ENCODE measurements at regions not wholly inside any gene's neighbourhood (a gene's known extent, or its start where the extent isn't known, plus 50 kb on each side); places are given as distances from the start of the nearest gene placed in this dataset.

DNA sequence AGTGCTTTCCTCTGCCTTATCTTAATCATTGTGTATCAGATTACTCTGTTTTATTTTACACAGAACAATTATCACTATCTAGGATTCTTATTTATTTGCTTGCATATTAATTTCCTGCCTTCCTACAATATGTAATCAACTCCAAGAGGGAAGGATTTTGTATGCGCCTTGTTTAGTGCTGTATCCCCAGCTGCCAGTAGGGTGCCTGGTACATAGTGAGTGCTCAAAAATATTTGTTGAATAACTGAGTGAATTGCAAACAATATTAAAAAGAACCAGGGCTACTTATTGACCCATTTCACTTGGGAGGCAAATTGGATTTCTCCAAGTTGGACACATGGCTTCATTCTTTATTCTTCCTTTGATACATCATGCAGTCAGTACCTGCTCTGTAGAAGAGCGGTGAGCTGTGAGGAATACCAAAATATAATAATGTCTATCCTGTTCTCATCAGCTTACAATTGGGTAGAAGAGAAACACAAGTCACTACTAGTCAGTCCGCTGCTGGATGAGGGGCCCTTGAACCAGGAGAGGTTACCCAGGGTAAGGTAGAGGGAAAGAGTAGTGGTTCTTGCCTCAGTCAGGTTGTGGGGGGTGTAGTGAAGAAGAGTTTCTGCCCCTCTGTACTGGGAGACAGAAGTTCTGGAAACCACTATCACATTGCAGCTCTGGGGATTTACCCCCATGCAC is 233.9 kb upstream of the ZBTB20 start:
- H3K27ac Mint-ChIP-seq: no peak overlapping the region
- no peak for ATAC-seq
- DNase-seq: no peak
- no peaks in the 10 kb centered on the region for H3K27me3 Mint-ChIP-seq
- no peaks in the 10 kb centered on the region for H3K36me3 Mint-ChIP-seq (ENCODE audit: low read depth)
- H3K9me3 Mint-ChIP-seq: no peaks in the 10 kb centered on the region
- no peak overlapping the region for H3K4me3 Mint-ChIP-seq
- no peaks in the 10 kb centered on the region for H3K4me1 Mint-ChIP-seq

DNA sequence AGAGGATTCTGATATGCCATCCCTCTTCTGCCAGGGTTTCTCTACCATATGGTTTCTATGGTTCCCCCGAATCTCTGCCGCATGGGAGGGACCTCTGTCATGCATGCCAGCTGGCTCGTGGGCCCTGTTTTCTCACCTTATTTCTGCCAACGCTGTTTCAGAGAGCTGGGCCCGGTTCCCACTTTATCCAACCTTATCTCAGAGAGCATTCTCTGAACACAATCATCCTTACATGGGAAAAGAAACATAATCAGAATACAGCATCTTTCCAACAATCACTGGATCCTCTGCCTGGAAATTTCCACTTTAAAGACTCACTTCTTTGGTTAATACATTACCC is 234.5 kb upstream of the ZBTB20 start:
- H3K9me3 Mint-ChIP-seq: no peaks in the 10 kb centered on the region
- H3K27me3 Mint-ChIP-seq: no peaks in the 10 kb centered on the region
- H3K4me1 Mint-ChIP-seq: no peaks in the 10 kb centered on the region
- H3K4me3 Mint-ChIP-seq: no peak overlapping the region
- no peaks in the 10 kb centered on the region for H3K36me3 Mint-ChIP-seq (ENCODE audit: low read depth)
- DNase-seq (no peak), ATAC-seq (no peak)
- no peak overlapping the region for H3K27ac Mint-ChIP-seq

GRCh38 chr3:115381931-115382330 is 234.8 kb upstream of the ZBTB20 start:
- H3K27ac Mint-ChIP-seq: no peak overlapping the region
- no peaks in the 10 kb centered on the region for H3K9me3 Mint-ChIP-seq
- no peak overlapping the region for H3K4me3 Mint-ChIP-seq
- no peaks in the 10 kb centered on the region for H3K36me3 Mint-ChIP-seq (ENCODE audit: low read depth)
- DNase-seq: no peak
- H3K27me3 Mint-ChIP-seq: no peaks in the 10 kb centered on the region
- no peak for ATAC-seq
- H3K4me1 Mint-ChIP-seq: no peaks in the 10 kb centered on the region

- no peak for ATAC-seq
- DNase-seq: no peak
- H3K4me1 Mint-ChIP-seq: no peaks in the 10 kb centered on the region
- H3K36me3 Mint-ChIP-seq (ENCODE audit: low read depth): no peaks in the 10 kb centered on the region
- no peaks in the 10 kb centered on the region for H3K9me3 Mint-ChIP-seq
- H3K27me3 Mint-ChIP-seq: no peaks in the 10 kb centered on the region
- H3K27ac Mint-ChIP-seq: no peak overlapping the region
- H3K4me3 Mint-ChIP-seq: no peak overlapping the region
These were observed 237.3 kb upstream of the ZBTB20 start for GRCh38 chr3:115384381-115384780.

DNA sequence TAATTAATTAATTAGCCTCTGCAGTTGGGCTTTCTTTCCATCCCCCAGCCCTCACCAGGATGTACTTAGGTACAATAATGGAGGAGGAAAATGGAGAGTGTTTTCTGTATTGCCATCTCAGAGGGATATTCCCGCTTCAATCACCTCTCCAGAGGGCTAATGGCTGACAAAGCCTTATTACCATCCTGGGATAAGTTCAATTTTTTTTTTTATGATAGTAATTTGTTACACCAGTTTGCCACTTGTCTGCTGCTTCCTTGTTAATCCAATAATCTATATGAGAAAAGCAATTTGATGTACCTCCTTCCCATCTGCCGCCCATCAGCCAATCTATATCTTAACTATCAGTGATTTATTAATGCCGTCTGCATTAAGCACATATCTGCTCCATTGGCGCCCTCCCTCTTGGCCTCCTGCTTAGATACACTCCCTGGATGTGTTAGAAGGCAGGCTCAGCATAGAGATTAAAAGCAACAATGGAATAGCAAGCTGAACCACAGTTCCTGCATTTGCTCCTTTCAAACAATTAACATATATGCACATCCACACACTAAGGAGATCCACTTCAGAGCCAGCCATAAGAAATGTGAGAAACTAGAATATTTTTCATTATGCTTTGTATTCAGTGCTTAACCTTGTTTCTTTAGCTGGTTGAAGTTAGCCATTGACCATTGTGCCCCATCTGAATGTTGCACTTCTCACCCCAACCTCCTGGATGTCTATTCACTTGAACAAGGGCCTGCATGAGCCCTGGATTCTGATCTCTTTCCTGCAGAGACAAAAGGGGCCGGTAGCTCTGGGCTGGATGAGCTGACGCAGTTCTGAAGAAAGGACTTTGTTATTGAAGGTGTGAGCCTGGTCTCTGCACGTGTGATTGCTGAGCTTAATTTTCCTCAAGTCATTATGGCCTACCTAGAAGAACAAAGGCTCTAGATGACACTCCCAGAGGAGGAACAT is 237.3 kb upstream of the GAP43 start:
- Mint-ChIP-seq H3K36me3 (ENCODE audit: low read depth) (no peaks in the 10 kb centered on the region), H3K4me1 (no peaks in the 10 kb centered on the region), H3K9me3 (no peaks in the 10 kb centered on the region), H3K27ac (no peak overlapping the region), H3K4me3 (no peak overlapping the region), H3K27me3 (no peaks in the 10 kb centered on the region)
- no peak for DNase-seq
- ATAC-seq: no peak

DNA sequence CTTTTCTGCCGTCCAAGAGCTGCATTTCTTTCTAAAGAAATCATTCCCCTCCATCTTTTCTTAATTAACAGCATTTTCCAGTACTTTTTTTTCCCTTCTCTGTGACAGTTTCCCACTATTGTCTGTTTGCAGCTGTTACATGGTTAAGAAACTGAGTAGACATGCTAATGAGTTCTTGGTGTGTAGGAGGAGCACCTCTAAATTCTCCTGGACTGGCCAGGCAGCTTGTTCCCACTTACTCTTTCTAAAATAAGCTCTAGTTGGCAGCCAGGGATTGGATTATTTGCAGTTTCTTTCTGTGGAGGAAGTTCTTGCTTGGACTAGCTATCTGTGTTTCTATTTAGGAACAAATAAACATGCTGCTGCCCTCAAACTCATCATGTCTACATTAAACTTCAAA is 235.1 kb upstream of the GAP43 start:
- no peak overlapping the region for H3K4me3 Mint-ChIP-seq
- H3K4me1 Mint-ChIP-seq: no peaks in the 10 kb centered on the region
- H3K9me3 Mint-ChIP-seq: no peaks in the 10 kb centered on the region
- DNase-seq (no peak), ATAC-seq (no peak)
- no peaks in the 10 kb centered on the region for H3K36me3 Mint-ChIP-seq (ENCODE audit: low read depth)
- no peak overlapping the region for H3K27ac Mint-ChIP-seq
- H3K27me3 Mint-ChIP-seq: no peaks in the 10 kb centered on the region

GRCh38 chr3:115388811-115389210 is 234.5 kb upstream of the GAP43 start:
- H3K27ac Mint-ChIP-seq: no peak overlapping the region
- H3K36me3 Mint-ChIP-seq (ENCODE audit: low read depth): no peaks in the 10 kb centered on the region
- no peaks in the 10 kb centered on the region for H3K4me1 Mint-ChIP-seq
- H3K9me3 Mint-ChIP-seq: no peaks in the 10 kb centered on the region
- H3K4me3 Mint-ChIP-seq: no peak overlapping the region
- ATAC-seq: no peak
- no peaks in the 10 kb centered on the region for H3K27me3 Mint-ChIP-seq
- no peak for DNase-seq

- Mint-ChIP-seq H3K4me1 (no peaks in the 10 kb centered on the region), H3K9me3 (no peaks in the 10 kb centered on the region), H3K27me3 (no peaks in the 10 kb centered on the region), H3K36me3 (ENCODE audit: low read depth) (no peaks in the 10 kb centered on the region), H3K27ac (no peak overlapping the region), H3K4me3 (no peak overlapping the region)
- DNase-seq (no peak), ATAC-seq (no peak)
These were observed 226.5 kb upstream of the GAP43 start for GRCh38 chr3:115396801-115397200.

- no peaks in the 10 kb centered on the region for H3K4me1 Mint-ChIP-seq
- no peaks in the 10 kb centered on the region for H3K9me3 Mint-ChIP-seq
- DNase-seq (no peak), ATAC-seq (no peak)
- no peaks in the 10 kb centered on the region for H3K27me3 Mint-ChIP-seq
- no peaks in the 10 kb centered on the region for H3K36me3 Mint-ChIP-seq (ENCODE audit: low read depth)
- H3K27ac Mint-ChIP-seq: no peak overlapping the region
- H3K4me3 Mint-ChIP-seq: no peak overlapping the region
These were observed 225.9 kb upstream of the GAP43 start for GRCh38 chr3:115397433-115397832.

DNA sequence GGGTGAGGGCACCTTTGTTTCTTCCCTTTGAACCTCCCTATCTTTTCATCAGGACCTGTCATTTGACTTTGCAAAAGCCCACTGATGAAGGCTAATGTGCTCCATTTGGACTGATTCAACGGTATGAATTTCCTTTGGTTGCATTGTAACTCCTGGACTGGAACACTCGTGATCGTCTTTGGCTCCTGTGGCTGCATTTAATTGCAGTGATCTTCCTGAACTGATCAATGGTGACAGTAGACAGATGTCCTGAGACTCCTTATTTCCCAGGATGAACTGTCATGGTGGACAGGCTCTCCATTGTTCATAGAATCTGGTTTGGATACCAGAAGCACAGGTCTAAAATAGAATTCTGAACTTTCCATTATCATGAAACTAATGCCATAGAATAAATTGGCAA is 224.8 kb upstream of the GAP43 start:
- H3K9me3 Mint-ChIP-seq: no peaks in the 10 kb centered on the region

GRCh38 chr3:115399750-115400149 is 223.6 kb upstream of the GAP43 start:
- H3K27me3 Mint-ChIP-seq: no peaks in the 10 kb centered on the region
- no peak overlapping the region for H3K4me3 Mint-ChIP-seq
- DNase-seq (no peak), ATAC-seq (no peak)
- no peak overlapping the region for H3K27ac Mint-ChIP-seq
- no peaks in the 10 kb centered on the region for H3K4me1 Mint-ChIP-seq
- H3K9me3 Mint-ChIP-seq: no peaks in the 10 kb centered on the region
- no peaks in the 10 kb centered on the region for H3K36me3 Mint-ChIP-seq (ENCODE audit: low read depth)

More for the DNA sequence above, 224.8 kb upstream of the GAP43 start:
- DNase-seq (no peak), ATAC-seq (no peak)
- Mint-ChIP-seq H3K4me1 (no peaks in the 10 kb centered on the region), H3K27me3 (no peaks in the 10 kb centered on the region), H3K4me3 (no peak overlapping the region), H3K27ac (no peak overlapping the region), H3K36me3 (ENCODE audit: low read depth) (no peaks in the 10 kb centered on the region)

DNA sequence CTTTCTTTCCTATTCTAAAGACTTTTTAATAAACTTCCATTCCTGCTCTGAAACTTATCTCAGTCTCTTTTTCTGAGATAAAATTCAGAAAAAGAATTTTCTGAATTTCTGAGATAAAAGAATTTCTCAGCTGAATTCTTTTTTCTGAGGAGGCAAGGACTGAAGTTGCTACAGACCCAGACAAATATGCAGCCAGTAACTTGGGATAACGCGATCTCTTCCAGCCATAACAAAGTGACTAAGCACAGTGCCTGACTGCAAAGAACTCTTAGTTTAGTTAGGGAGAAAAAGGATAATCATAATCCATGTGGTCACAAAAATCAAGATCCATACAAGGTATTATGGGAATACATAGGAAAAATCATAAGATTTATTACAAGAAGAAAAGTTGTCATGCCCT is 222.0 kb upstream of the GAP43 start:
- no peak overlapping the region for H3K4me3 Mint-ChIP-seq
- DNase-seq (no peak), ATAC-seq (no peak)
- no peak overlapping the region for H3K27ac Mint-ChIP-seq
- H3K36me3 Mint-ChIP-seq (ENCODE audit: low read depth): no peaks in the 10 kb centered on the region
- H3K27me3 Mint-ChIP-seq: no peaks in the 10 kb centered on the region
- H3K9me3 Mint-ChIP-seq: no peaks in the 10 kb centered on the region
- no peaks in the 10 kb centered on the region for H3K4me1 Mint-ChIP-seq

- Mint-ChIP-seq H3K9me3 (no peaks in the 10 kb centered on the region), H3K36me3 (ENCODE audit: low read depth) (no peaks in the 10 kb centered on the region), H3K27ac (no peak overlapping the region), H3K27me3 (no peaks in the 10 kb centered on the region), H3K4me1 (no peaks in the 10 kb centered on the region), H3K4me3 (no peak overlapping the region)
- DNase-seq: no peak
- ATAC-seq: no peak
These were observed 221.3 kb upstream of the GAP43 start for GRCh38 chr3:115401851-115402501.

DNA sequence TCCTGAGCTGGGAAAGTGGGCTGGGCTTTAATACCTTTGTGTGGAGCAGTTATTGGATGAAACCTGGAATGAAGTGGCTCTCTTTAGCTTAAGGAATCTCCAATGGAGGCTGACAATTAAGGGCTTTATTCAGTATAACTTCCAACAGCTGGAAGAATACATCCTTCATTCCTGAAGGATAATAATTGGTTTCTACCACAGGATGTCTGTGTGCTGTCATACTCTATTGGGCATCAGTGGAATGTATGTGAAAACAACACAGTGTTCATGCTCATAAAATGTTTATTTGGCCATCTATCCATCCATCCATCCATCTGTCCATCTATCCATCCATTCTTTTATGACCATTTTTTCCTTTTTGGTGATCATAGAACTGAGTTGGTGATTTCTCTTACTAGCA is 220.7 kb upstream of the GAP43 start:
- no peaks in the 10 kb centered on the region for H3K27me3 Mint-ChIP-seq
- H3K27ac Mint-ChIP-seq: no peak overlapping the region
- DNase-seq (no peak), ATAC-seq (no peak)
- H3K4me1 Mint-ChIP-seq: no peaks in the 10 kb centered on the region
- no peaks in the 10 kb centered on the region for H3K36me3 Mint-ChIP-seq (ENCODE audit: low read depth)
- H3K9me3 Mint-ChIP-seq: no peaks in the 10 kb centered on the region
- no peak overlapping the region for H3K4me3 Mint-ChIP-seq

- H3K4me3 Mint-ChIP-seq: no peak overlapping the region
- no peaks in the 10 kb centered on the region for H3K9me3 Mint-ChIP-seq
- no peaks in the 10 kb centered on the region for H3K27me3 Mint-ChIP-seq
- no peak for ATAC-seq
- H3K4me1 Mint-ChIP-seq: no peaks in the 10 kb centered on the region
- H3K36me3 Mint-ChIP-seq (ENCODE audit: low read depth): no peaks in the 10 kb centered on the region
- no peak overlapping the region for H3K27ac Mint-ChIP-seq
- no peak for DNase-seq
These were observed 219.5 kb upstream of the GAP43 start for GRCh38 chr3:115403786-115404185.
